NB4 (cell line): ENCODE measurements at regions not wholly inside any gene's neighbourhood (a gene's known extent, or its start where the extent isn't known, plus 50 kb on each side); places are given as distances from the start of the nearest gene placed in this dataset.

ENCODE experiments used
- MYC ChIP-seq: IDR thresholded peaks from 2 replicates; pipeline ENCODE4 v1.6.1; 2011; ENCODE audit warnings: low read depth, low read length
- POLR2A ChIP-seq: IDR thresholded peaks from 2 replicates; pipeline ENCODE4 v1.6.1; 2011; ENCODE audit warnings: mild to moderate bottlenecking; ENCODE audit not compliant: insufficient read length; ENCODE audit errors: extremely low read depth
- TF ChIP-seq, protein P1 (sequence below): IDR thresholded peaks from one replicate; pipeline ENCODE4 v1.5.1; 2012; ENCODE audit warnings: low read depth, low read length
- TF ChIP-seq, protein P2 (sequence below): IDR thresholded peaks from 2 replicates; pipeline ENCODE4 v1.6.1; 2011; ENCODE audit warnings: low read depth, low read length

DNA sequence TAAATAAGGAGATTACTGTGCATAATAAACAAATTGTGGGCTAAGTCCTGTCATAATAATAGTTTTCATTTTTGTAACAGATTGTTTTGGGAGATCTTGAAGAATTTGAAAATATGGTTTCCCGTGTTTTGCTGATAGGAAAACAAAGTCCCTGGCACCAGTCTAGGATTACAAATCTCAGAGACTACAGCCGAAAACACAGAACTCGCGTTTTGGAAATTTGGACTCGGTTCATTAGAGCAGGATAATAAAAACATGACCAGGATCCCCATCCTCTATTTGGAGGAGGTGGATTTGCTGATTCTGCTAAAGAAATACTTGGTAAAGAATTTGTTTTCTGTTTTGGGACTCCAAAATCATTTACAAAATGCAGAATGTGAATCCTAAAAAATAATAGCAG, 1194.4 kb downstream of the DTWD2 start:
- TF ChIP-seq, protein P1, sequence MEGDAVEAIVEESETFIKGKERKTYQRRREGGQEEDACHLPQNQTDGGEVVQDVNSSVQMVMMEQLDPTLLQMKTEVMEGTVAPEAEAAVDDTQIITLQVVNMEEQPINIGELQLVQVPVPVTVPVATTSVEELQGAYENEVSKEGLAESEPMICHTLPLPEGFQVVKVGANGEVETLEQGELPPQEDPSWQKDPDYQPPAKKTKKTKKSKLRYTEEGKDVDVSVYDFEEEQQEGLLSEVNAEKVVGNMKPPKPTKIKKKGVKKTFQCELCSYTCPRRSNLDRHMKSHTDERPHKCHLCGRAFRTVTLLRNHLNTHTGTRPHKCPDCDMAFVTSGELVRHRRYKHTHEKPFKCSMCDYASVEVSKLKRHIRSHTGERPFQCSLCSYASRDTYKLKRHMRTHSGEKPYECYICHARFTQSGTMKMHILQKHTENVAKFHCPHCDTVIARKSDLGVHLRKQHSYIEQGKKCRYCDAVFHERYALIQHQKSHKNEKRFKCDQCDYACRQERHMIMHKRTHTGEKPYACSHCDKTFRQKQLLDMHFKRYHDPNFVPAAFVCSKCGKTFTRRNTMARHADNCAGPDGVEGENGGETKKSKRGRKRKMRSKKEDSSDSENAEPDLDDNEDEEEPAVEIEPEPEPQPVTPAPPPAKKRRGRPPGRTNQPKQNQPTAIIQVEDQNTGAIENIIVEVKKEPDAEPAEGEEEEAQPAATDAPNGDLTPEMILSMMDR = no peak
- TF ChIP-seq POLR2A = no peak
- TF ChIP-seq, protein P2, sequence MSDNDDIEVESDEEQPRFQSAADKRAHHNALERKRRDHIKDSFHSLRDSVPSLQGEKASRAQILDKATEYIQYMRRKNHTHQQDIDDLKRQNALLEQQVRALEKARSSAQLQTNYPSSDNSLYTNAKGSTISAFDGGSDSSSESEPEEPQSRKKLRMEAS = no peak
- TF ChIP-seq MYC = no peak
